Glutamatergic neuron (in vitro differentiated cells): ENCODE measurements at regions not wholly inside any gene's neighbourhood (a gene's known extent, or its start where the extent isn't known, plus 50 kb on each side); places are given as distances from the start of the nearest gene placed in this dataset.

Experiments
- DNase-seq: peaks from one replicate; pipeline ENCODE4 v3.0.0; 2022
- H3K27ac Mint-ChIP-seq: one replicate; pipeline ENCODE4 v1.8.0; 2020; ENCODE audit warnings: mild to moderate bottlenecking, mixed read lengths, inconsistent platforms; ENCODE audit not compliant: unreplicated experiment
- H3K27me3 Mint-ChIP-seq: one replicate; pipeline ENCODE4 v1.8.0; 2020; ENCODE audit warnings: mild to moderate bottlenecking, moderate library complexity, mixed read lengths, inconsistent platforms; ENCODE audit not compliant: unreplicated experiment
- H3K36me3 Mint-ChIP-seq: one replicate; pipeline ENCODE4 v1.8.0; 2020; ENCODE audit warnings: mild to moderate bottlenecking, mixed read lengths, inconsistent platforms; ENCODE audit not compliant: unreplicated experiment
- H3K4me1 Mint-ChIP-seq: one replicate; pipeline ENCODE4 v1.8.0; 2020; ENCODE audit warnings: mild to moderate bottlenecking, low read depth, mixed read lengths, inconsistent platforms; ENCODE audit not compliant: unreplicated experiment
- H3K4me3 Mint-ChIP-seq: one replicate; pipeline ENCODE4 v1.8.0; 2020; ENCODE audit warnings: mild to moderate bottlenecking, mixed read lengths, inconsistent platforms; ENCODE audit not compliant: unreplicated experiment
- H3K9me3 Mint-ChIP-seq: one replicate; pipeline ENCODE4 v1.8.0; 2020; ENCODE audit warnings: mild to moderate bottlenecking, moderate library complexity, mixed read lengths, inconsistent platforms; ENCODE audit not compliant: unreplicated experiment
- TF ChIP-seq, protein P1 (sequence below): fragments of 200-600 bp; sonication (generic); IDR thresholded peaks from one replicate; pipeline ENCODE4 v1.5.0; 2021; ENCODE audit not compliant: partially characterized antibody, unreplicated experiment

- H3K36me3 Mint-ChIP-seq: no peaks in the 10 kb centered on the region
- no peak overlapping the region for H3K4me3 Mint-ChIP-seq
- no peaks in the 10 kb centered on the region for H3K4me1 Mint-ChIP-seq
- no peak overlapping the region for H3K27ac Mint-ChIP-seq
- no peak for DNase-seq
- no peaks in the 10 kb centered on the region for H3K9me3 Mint-ChIP-seq
- H3K27me3 Mint-ChIP-seq: no peaks in the 10 kb centered on the region
- TF ChIP-seq, protein P1, sequence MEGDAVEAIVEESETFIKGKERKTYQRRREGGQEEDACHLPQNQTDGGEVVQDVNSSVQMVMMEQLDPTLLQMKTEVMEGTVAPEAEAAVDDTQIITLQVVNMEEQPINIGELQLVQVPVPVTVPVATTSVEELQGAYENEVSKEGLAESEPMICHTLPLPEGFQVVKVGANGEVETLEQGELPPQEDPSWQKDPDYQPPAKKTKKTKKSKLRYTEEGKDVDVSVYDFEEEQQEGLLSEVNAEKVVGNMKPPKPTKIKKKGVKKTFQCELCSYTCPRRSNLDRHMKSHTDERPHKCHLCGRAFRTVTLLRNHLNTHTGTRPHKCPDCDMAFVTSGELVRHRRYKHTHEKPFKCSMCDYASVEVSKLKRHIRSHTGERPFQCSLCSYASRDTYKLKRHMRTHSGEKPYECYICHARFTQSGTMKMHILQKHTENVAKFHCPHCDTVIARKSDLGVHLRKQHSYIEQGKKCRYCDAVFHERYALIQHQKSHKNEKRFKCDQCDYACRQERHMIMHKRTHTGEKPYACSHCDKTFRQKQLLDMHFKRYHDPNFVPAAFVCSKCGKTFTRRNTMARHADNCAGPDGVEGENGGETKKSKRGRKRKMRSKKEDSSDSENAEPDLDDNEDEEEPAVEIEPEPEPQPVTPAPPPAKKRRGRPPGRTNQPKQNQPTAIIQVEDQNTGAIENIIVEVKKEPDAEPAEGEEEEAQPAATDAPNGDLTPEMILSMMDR: no peak
Observed at GRCh38 chr2:17010104-17010503, 344.5 kb upstream of the CYRIA start.

DNA sequence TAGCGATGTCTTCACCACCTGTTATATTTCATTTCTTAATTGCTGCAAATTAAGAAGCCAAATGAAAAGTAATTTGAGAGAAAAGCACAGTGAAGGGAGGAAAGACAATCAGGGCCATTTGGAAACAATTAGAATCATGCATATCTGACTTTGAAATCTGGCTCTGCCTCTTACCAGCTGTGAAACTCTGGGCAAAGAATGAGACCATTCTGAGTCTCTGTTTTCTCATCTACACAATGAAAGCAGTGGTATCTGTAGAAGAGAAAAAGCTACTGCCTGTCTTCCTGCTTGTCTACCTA lies 334.5 kb upstream of the CYRIA start:
- Mint-ChIP-seq H3K27me3 (no peaks in the 10 kb centered on the region), H3K4me3 (no peak overlapping the region), H3K4me1 (no peaks in the 10 kb centered on the region), H3K36me3 (no peaks in the 10 kb centered on the region), H3K27ac (no peak overlapping the region), H3K9me3 (peaks cover 3% of the 10 kb centered on the region)
- no peak for DNase-seq
- TF ChIP-seq, protein P1: no peak

DNA sequence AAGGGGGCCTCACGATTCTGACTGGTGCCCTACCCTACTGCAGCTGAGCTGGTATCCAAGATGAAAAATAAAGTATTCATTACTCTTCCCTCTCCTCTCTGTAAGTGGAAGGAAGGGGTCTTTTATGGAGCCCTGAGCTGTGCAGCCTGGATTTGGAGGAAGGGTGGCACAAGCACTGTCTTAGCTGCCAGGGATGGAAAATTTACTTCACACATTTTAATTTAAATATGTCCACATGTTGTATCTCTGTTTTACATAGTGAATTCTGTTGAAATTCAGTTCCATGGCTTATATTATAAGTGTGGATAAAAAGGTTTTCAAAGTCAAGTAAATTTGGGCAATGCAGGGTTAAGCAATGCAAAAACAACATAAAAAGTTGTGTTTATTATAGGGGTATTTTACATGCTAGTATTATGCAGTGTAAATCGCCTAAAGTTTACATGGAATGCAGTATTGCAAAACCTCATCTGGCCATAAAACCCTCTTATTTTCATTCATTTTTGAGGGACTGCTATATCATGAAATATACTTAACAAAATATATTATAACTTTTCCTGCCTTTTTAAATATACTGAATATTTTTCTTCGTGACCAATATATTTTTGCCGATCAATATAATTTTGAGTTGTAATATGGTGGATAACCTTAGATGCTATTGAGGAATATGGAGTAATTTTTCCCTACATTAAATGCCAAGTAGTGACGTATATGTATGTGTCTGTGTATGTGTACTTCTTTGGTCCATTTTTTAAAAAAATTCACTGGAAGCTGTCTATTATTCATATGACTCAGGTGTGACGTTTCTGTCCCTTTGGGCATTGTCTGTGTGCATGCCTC lies 333.9 kb upstream of the CYRIA start:
- peaks cover 3% of the 10 kb centered on the region for H3K9me3 Mint-ChIP-seq
- H3K27ac Mint-ChIP-seq: no peak overlapping the region
- DNase-seq: no peak
- no peaks in the 10 kb centered on the region for H3K27me3 Mint-ChIP-seq
- H3K36me3 Mint-ChIP-seq: no peaks in the 10 kb centered on the region
- TF ChIP-seq, protein P1: no peak
- no peak overlapping the region for H3K4me3 Mint-ChIP-seq
- no peaks in the 10 kb centered on the region for H3K4me1 Mint-ChIP-seq

GRCh38 chr2:16978301-16978700 lies 312.7 kb upstream of the CYRIA start:
- no peaks in the 10 kb centered on the region for H3K4me1 Mint-ChIP-seq
- H3K36me3 Mint-ChIP-seq: no peaks in the 10 kb centered on the region
- no peak overlapping the region for H3K27ac Mint-ChIP-seq
- H3K27me3 Mint-ChIP-seq: no peaks in the 10 kb centered on the region
- H3K4me3 Mint-ChIP-seq: no peak overlapping the region
- TF ChIP-seq, protein P1: no peak
- H3K9me3 Mint-ChIP-seq: no peaks in the 10 kb centered on the region
- DNase-seq: no peak

GRCh38 chr2:16974688-16975087 lies 309.1 kb upstream of the CYRIA start:
- Mint-ChIP-seq H3K4me3 (no peak overlapping the region), H3K9me3 (no peaks in the 10 kb centered on the region), H3K36me3 (no peaks in the 10 kb centered on the region), H3K27me3 (no peaks in the 10 kb centered on the region), H3K27ac (no peak overlapping the region), H3K4me1 (no peaks in the 10 kb centered on the region)
- no peak for DNase-seq
- TF ChIP-seq, protein P1: no peak
